ENCODE measurements at regions not wholly inside any gene's neighbourhood (a gene's known extent, or its start where the extent isn't known, plus 50 kb on each side); places are given as distances from the start of the nearest gene placed in this dataset.

DNA sequence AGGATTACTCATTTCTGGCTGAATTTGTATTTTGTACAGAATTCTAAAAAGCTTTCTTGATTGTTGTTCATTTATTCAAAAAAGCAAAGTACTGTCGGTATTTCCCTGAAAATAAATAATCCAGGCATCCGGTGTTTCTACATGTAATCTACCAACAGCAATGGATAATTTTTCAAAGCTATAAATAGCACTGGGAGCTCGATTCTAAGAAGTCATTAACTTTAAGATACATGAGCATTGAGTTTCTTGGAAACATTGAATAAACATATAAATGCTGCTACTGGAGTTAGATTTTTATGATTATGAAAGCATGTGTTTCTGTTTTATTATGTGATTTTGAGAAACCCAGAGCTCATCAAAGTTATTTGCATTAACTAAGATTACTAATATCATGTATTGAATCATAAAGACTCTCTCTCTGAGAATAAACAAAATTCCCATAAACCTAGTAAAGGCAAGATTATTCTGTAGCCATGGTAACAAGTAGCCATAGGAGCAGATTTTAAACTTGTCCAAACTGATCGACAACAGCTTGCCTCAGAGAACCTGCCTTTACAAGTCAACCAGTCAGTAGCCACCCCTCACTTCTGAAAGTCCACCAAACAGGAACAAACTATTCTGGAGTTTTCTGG lies 197.0 kb downstream of the DRD1 start:
- DNase-seq (ENCODE audit: low read depth in 2 of 3, low spot score in 2 of 3) = no peak

DNA sequence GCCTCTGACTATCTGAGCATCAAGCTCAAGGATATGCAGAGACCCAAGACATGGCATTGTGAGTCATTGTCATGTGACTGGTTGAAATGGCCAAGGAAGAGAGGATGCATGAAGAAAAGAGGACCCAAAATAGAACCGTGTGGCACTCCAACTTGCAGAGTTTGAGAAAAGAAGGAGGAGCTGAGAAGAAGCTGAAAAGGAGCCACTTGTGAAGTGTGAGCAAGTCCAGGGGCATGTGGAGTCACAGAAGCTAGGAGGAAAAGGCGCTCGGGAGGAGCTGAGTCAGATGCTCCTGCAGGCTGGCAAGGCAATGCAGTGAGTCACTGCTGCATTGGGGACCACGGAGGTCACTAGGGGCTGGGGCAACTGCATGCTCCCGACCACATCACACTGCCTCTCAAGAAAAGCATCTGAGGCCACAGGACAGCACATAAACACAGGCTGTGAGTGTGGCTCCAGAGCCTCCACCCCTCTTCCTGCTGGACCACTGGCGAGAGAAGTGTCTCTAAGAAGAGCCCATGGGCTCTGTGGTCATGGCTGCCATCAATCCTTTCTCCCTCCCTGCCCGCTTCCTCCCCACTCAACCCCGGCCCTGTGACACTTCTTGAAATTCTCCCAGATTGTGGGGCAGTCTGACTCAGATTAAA lies 197.6 kb downstream of the DRD1 start:
- DNase-seq (ENCODE audit: low read depth in 2 of 3, low spot score in 2 of 3) = no peak

DNA sequence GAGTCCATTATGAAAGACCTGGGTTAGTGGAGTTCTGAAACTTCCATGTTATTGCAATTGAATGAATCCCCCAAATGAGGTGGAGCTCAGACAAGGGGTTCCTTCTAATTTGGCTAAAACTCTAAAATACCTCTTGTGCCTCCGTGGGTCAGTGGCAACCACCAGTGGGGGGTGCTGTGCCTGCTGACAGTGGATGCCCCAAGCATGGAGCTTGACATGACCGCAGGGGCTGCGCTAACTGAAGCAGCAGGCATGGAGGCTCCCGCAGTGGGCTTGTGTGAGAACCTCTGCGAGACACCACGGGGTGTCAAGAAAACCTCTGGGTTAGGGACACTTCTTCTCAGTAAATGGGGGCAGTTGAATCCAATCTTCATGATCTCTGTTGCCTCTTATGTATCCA lies 200.5 kb downstream of the DRD1 start:
- no peak for DNase-seq (ENCODE audit: low read depth in 2 of 3, low spot score in 2 of 3)

DNA sequence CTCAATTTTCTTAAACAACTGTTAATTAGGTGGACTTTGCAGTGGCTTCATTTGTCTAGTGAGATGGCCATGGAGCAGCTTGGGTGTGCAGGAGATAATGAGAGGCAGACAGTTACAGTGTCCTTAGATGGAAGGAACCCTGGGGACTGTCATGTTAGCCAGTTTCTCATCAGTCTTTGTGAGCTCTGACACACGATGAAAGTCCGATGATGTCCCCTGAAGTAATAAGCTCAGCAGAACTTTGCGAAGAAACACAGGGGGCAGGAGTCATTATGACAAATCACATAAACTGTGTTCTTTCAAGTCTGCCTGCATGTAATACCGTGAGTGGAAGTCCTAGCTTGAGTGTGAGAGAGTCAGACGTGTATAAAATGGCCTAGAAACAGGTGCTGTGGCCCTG lies 201.8 kb downstream of the DRD1 start:
- DNase-seq (ENCODE audit: low read depth in 2 of 3, low spot score in 2 of 3) = no peak

DNA sequence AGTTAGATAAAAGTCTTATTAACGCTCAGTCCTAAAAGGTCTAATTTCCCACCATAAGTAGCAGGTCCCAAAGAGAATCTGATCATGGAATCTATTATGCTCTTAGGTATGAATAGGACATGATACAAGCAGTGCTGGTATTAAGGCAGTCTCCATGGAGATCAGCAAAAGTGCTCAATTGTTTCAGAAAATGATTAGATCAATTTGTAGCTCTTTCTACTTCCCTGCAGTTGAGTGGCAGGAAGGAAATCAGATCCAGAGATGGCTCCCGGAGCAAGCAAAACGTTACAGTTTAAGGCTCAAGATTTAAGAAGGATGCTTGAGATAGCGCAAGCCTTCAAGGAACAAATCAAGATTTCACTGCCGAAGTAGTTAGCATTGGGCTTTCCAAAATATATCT lies 205.7 kb downstream of the DRD1 start:
- no peak for DNase-seq (ENCODE audit: low read depth in 2 of 3, low spot score in 2 of 3)

DNA sequence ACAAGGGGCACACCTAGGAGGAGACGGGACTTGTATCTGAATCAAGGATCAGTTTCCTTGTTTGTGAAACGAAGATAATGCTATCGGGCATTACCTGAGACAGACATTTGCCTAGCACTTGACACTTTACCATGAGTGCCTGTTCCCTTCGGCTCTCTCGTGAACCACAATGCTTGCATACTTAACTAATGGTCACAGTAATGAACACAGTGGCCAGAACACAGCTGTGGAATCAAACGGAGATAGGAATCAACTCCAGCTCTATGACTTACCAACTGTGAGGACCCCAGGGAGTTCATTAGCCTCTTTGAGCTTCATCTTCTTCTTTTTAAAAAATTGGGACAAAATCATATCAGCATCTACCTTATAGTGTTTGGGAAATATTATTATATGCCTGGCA lies 207.8 kb downstream of the DRD1 start:
- no peak for DNase-seq (ENCODE audit: low read depth in 2 of 3, low spot score in 2 of 3)

DNA sequence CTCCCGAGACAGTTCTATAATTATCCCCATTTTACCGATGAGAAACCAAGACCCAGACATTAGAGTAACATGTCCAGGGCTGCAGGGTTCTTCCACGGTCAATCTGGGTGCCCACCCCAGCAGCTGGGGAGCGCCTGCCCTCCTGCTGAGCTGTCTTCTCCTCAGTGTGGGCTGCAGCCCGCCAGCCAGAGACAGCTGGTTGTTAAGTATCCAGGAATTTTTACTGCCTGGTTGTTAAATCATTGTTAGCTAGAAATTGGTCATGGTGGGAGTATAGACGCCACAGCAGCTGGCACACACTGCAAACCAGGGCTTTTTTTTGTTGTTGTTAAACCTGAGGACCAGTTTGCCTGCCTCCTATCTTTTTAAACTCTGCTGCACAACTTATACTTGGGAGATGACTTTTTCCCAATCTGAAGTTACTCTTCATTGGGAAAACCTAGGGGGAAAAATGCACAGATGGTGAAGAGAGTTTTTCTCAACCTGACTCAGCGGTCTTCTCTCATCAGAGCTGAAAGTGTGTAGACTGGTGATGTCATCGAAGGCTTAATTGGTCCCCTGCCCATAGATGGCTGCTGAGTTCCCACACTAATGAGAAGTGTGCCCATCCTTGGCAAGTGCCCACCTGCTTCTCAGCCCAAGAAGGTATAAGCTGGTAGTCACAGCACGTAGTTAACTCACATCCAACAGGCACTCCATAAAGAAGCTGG lies 208.6 kb downstream of the DRD1 start:
- no peak for DNase-seq (ENCODE audit: low read depth in 2 of 3, low spot score in 2 of 3)

DNA sequence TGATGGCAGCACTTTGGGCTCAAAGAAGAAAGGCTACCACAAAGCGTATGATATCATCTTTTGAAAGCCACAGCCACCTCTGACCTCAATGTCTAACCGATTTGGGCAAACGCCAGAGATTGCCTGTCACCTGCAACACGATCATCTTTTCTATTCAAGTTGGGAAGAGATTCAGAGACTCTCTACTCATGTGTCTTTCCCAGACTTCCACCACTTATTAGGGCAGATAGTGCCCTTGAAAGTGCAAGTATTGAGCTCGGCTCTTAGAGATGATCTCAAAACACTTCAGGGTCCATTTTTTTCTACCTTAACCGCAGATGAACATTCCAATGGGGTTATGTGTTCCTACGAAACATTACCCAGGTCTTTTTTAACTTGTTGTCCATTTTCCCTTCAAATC lies 213.7 kb downstream of the DRD1 start:
- DNase-seq (ENCODE audit: low read depth in 2 of 3, low spot score in 2 of 3) = no peak

DNA sequence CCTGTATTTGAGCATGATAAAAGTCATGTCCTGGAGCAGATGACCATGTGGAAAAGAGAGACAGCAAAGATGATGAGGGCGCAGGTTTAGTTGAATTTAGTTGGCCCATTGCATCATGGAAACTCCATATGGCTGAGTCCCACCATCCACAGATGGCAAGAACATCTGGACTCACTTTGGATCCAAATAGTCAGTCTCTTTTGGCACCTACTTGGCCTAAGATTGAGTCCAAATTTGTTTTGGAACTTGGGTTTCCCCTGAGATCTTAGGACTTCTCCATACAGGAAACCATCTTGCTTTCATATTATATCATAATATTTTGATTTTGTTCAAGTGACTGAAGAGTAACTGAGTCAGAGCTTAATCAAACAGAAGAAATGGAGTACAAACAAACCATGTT lies 217.5 kb downstream of the DRD1 start:
- no peak for DNase-seq (ENCODE audit: low read depth in 2 of 3, low spot score in 2 of 3)

DNA sequence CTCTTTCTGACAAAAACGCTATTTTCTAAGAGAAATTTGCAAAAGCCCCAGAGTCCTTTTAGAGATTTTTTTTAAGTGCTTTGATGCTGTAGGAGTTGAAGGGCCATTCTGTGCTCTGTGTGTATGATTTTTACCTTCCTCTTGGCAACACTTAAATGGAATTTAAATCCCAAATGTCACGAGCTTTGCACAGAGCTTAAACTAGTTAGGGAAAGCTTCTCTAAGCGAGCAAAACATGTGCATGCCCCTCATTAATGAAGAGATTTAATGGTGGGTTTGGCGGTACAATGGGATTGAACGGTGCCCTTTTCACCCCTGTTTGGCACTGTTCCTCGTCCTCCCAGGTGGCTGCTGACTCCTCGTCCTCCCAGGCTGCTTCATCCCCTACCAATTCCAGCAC lies 220.7 kb downstream of the DRD1 start:
- DNase-seq (ENCODE audit: low read depth in 2 of 3, low spot score in 2 of 3) = no peak

DNA sequence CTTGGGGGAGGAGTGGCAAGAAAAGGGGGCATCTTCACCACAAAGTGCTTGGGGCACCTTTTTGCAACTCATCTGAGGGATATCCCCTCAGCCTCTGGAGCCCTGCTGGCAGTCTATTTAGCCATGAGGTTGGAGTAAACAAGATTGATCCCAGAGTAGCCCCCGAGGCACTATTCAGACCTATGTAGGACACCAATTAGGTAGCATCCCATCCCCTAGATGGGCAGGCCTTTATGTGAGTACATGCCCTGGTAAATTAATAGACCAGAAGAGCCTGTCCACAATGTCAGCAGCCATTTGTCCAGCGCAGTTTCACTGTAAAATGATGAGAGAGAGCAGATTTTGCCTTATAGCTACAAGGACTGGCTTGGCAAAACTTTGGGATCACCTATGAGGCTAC lies 221.4 kb downstream of the DRD1 start:
- DNase-seq (ENCODE audit: low read depth in 2 of 3, low spot score in 2 of 3) = no peak

DNA sequence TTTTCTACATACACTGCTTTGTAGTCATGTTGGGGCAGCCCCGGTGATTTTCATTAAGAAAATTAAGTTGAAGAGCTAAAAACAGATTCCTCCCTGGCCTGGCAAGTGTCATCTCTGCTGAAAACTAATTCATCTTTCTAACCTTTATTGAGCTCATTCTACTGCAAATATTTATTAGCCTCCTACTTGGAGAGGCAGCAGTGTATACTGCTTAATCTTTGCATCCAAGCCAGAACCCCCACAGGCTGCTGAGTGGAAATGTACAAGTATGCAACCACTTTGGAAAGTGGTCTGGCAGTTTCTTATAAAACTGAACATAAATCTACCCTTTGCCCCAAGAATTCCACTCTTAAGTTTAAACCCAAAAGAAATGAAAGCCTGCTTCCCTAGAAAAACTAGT lies 223.4 kb downstream of the DRD1 start:
- DNase-seq (ENCODE audit: low read depth in 2 of 3, low spot score in 2 of 3) = no peak

DNA sequence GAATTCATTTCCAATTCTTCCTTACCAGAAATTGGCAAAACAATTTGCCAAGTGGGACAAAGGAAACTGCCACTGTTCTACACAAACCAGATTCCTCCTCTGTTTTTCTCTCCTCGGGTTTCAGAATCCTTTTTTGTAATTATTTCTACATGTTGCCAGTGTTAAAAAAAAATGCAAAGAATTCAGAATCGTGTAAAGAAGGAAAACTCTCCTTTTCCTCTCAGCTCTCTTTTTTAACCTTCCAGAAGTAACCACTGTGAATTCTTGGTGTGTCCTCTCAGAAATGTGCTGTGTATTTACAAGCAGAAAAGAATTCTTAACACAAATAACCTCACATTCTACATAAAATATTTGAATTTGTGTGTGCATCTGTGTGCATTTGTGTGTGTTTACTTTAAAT lies 224.6 kb downstream of the DRD1 start:
- DNase-seq (ENCODE audit: low read depth in 2 of 3, low spot score in 2 of 3) = no peak

DNA sequence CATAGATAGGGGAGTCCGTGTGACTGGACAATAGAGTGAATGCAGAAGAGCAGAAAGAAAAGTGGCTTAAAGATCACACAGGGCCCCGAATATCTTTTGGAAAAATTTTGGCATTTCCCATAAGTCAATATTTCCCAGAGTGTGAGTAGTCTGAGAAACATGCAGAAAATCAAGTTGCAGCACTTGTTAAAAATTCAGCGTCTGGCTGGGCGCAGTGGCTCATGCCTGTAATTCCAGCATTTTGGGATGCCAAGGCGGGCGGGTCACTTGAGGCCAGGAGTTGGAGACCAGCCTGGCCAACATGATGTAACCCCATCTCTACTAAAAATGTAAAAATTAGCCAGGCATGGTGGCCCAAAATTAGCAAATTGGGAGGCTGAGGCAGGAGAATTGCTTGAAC lies 227.0 kb downstream of the DRD1 start:
- DNase-seq (ENCODE audit: low read depth in 2 of 3, low spot score in 2 of 3) = no peak

DNA sequence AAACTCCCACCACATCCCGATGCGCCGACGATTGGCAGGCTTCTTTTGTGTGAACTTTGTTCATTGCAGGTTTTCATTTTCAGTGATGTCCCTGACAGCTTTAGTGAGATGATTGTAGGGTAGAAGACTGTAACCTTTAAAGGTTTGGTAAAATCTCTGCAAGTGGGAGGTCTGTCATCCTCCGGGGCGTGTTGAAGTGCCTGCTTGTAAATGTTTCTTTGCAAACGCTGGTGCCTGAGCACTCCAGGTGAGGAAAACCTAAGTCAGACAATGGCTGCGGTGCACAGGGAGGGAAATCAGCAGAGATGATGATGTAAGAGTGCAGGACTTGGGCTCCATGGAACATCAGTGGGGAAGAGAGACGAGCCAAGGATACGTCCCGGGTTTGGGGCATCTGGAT lies 228.1 kb downstream of the DRD1 start:
- DNase-seq (ENCODE audit: low read depth in 2 of 3, low spot score in 2 of 3) = no peak

DNA sequence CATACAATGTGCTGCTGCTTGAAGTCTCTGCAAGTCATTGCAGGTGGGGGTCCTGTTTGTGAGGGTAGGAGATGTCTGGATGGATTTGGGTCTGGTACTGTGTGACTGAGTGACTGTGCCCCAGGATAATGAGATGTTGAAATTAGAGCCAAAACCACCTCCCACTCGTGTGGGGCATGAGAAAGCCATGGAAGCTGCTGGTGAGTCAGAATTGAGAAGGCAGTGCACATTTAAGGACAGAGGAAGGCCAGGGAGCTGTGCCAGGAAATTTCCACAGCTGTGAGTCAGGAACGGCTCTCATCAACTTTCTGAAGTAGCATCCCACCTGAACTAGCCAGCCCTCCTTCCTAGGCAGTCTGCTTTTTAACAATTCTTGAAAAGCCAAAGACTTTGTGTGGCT lies 229.8 kb downstream of the DRD1 start:
- DNase-seq (ENCODE audit: low read depth in 2 of 3, low spot score in 2 of 3) = no peak

DNA sequence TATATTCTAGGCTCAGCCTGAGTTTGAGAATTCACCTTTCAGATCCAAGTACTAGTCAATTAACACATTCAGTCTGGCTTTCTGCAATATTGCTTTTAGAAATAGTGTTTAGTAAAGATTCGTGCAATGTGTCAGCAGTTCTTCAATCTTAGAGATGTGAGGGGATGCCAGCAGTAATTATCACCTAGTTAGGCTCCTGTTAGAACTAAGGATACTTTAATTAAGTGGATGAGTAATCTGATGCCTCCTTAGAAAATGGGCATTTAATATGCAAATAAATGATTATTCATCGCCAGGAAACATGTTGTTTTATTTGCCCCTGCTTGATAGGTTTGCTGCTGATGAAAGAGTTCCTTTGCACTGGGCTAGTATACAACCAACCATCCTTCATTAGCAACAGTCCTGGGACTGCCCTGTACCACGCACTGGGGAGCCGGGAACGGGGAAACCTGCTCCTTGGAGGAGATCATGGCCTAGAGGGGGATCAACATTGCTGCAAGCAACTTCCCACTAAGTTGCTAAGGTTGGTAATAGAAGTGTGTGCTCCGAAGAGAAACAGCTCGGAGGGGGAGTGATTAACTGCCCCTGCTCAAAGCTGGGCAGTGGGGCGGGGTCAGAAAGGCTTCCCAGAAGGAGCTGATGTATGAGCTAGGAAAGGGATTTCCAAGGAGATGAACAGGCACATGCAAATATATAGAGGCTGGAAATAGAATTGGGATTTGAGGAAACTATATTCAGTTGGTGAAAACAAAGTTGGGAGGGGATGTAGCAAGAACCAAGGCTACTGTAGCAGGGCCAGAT lies 231.8 kb downstream of the DRD1 start:
- DNase-seq (ENCODE audit: low read depth in 2 of 3, low spot score in 2 of 3) = no peak

DNA sequence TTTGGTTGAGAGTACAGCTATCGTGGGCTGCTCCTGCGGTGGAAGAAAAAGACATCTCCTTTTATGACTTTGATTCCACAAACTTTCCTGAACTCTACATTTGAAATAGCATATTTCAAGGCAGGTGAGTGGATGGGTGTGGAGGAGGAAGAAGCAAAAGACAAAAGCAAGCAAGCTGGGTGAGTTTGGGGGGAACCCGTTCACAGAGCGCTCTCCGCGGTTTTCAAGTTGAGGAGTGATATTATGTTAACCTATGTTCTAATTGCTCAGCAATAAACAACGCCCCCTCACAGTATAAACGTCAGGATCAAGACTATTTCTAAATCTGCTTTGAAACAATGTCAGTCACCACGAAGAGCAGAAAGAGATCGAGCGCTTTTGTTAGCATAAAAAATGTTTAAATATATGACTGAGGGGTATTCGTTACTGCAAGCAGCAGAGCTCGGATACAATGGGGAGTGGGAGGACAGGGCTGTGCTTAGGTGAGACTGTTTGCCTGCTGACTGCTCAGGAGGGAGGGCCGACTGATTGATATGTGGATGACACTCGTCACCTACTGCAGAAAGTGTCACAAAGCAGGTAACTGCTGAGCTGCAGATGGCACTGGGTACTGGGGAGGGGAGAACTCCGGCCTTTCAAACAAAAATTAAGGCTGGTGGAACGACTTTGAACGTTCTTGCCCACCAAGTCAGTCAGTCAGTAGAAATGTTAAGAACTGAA lies 236.5 kb downstream of the DRD1 start:
- no peak for DNase-seq (ENCODE audit: low read depth in 2 of 3, low spot score in 2 of 3)

DNA sequence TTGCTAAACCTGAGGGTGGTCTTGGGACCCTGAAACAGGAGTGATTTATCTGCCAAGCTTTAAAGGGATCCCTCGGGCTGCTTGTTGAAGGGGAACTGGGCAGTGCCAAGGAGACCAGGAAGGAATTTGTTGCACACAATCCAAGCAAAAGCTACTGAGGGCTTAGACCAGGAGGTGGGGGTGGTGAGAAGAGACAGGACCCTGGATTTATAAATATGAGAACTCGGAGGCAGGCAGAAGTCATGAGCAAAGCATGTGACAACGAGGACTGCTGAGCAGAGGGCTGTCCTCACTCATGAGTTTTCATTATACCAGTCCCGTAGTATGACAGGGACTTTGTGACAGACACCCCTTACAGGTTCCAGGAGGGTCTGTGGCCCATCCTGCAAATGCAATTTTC lies 237.3 kb downstream of the DRD1 start:
- no peak for DNase-seq (ENCODE audit: low read depth in 2 of 3, low spot score in 2 of 3)

DNA sequence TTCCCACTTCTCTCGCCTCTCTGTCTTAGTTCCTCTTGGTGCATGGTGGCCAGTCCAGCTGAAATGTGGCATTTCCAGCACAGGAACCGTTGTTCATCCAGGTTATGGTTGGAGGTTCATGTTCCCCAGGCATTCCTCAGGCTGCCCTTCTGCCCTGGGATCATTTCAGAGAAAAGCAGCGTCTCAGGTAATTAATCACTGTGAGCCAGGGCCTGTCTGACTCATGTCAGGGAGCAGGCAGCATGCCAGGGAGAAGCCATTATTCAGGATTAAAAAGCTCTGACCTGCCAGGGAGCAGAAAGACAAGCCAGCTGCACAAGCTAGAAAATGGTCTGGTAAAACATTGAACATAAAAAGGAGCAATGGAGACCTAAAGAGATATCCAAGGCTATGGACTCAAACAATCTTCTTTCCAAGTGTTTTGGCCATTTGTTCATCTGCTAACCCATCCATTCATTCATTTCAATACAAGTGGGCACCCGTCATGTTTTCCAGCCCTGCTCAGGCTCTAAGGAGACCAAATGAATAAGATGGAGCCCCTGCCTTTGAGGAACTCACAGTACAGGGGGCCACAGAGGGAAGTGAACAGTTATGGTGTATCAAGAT lies 241.4 kb downstream of the DRD1 start:
- DNase-seq (ENCODE audit: low read depth in 2 of 3, low spot score in 2 of 3) = no peak

DNA sequence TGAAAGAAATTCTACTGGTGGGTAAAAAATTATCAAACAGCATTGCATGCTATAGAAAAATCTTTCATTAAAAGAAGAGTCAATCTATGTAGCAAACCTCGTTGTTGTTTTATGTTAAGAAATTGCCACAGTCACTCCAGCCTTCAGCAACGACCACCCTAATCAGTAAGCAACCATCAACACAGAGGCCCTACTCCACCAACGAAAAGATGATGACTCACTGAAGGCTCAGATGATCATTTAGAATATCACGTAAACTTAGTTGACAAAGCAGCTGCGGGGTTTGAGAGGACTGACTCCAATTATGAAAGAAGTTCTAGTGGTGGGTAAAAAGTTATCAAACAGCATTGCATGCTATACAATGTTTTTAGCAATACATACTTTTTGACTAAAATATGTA lies 242.6 kb downstream of the DRD1 start:
- DNase-seq (ENCODE audit: low read depth in 2 of 3, low spot score in 2 of 3) = no peak

Data from hematopoietic multipotent progenitor cell (in vitro differentiated cells).